RWPE1 (cell line): ENCODE measurements at regions not wholly inside any gene's neighbourhood (a gene's known extent, or its start where the extent isn't known, plus 50 kb on each side); places are given as distances from the start of the nearest gene placed in this dataset.

Experiments
- CTCF ChIA-PET: fragments of 350-600 bp; sonication (Branson Sonifier 250); formaldehyde crosslinking; extraction: SDS; loops from one replicate; lab custom pipeline; 2021; lab: Yijun Ruan, JAX
- POLR2A ChIA-PET: fragments of 400-600 bp; formaldehyde crosslinking; extraction: SDS; loops from one replicate; lab custom pipeline; 2020; ENCODE audit warnings: antibody characterized with exemption; ENCODE audit not compliant: low non-redundant PET; lab: Yijun Ruan, JAX
- DNase-seq: peaks from one replicate; pipeline ENCODE4 v3.0.0; 2012; ENCODE audit warnings: low spot score
- H3K27ac ChIP-seq: fragments of 450-650 bp; 2 replicates; pipeline ENCODE4 v1.5.1; 2017
- TF ChIP-seq, protein P1 (sequence below): fragments of 450-650 bp; conservative IDR thresholded peaks from 2 replicates; pipeline ENCODE4 v1.5.1; 2017; ENCODE audit warnings: low read depth, mild to moderate bottlenecking

GRCh38 chr6:12614456-12614855, 102.1 kb upstream of the PHACTR1 start:
- CTCF ChIA-PET = no interaction called here
- H3K27ac ChIP-seq = no peak overlapping the region

DNA sequence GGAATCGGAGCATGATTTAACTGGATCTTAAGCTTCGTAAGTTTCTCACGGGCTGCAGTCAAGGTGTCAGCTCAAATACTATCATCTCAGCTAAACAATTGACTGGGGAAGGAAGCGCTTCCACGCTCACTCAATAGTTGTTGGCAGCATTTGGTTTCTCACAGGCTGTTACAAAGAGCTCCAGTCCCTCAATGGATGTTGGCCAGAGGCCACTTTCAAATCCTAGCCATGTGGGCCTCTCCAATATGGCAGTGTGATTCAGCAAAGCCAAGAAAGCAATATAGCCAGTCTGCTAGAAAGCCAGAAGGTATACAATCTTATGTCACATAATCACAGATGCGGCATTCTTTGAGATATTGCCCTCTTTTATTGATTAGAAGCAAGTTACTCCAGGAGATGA, 98.3 kb upstream of the PHACTR1 start:
- no peak overlapping the region for H3K27ac ChIP-seq
- TF ChIP-seq, protein P1, sequence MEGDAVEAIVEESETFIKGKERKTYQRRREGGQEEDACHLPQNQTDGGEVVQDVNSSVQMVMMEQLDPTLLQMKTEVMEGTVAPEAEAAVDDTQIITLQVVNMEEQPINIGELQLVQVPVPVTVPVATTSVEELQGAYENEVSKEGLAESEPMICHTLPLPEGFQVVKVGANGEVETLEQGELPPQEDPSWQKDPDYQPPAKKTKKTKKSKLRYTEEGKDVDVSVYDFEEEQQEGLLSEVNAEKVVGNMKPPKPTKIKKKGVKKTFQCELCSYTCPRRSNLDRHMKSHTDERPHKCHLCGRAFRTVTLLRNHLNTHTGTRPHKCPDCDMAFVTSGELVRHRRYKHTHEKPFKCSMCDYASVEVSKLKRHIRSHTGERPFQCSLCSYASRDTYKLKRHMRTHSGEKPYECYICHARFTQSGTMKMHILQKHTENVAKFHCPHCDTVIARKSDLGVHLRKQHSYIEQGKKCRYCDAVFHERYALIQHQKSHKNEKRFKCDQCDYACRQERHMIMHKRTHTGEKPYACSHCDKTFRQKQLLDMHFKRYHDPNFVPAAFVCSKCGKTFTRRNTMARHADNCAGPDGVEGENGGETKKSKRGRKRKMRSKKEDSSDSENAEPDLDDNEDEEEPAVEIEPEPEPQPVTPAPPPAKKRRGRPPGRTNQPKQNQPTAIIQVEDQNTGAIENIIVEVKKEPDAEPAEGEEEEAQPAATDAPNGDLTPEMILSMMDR = no peak
- ChIA-PET POLR2A (no interaction called here), CTCF (interaction anchor here (0.6 kb wide), 1 partner anchor 962 kb away, joined by 7 read pairs; no protein-coding TSS in a partner anchor)
- no peak for DNase-seq

More at GRCh38 chr6:12614456-12614855, 102.1 kb upstream of the PHACTR1 start:
- no peak for DNase-seq
- POLR2A ChIA-PET = no interaction called here
- TF ChIP-seq, protein P1 = no peak

GRCh38 chr6:12621754-12622153, 94.8 kb upstream of the PHACTR1 start:
- POLR2A ChIA-PET = no interaction called here

GRCh38 chr6:12622566-12622965, 94.0 kb upstream of the PHACTR1 start:
- TF ChIP-seq, protein P1 = no peak
- H3K27ac ChIP-seq = no peak overlapping the region
- POLR2A ChIA-PET = no interaction called here
- CTCF ChIA-PET = no interaction called here
- DNase-seq = no peak

More at GRCh38 chr6:12621754-12622153, 94.8 kb upstream of the PHACTR1 start:
- TF ChIP-seq, protein P1 = no peak
- DNase-seq = no peak
- CTCF ChIA-PET = interaction anchor here (0.5 kb wide), 1 partner anchor 111 kb away, joined by 4 read pairs; no protein-coding TSS in a partner anchor
- no peak overlapping the region for H3K27ac ChIP-seq

GRCh38 chr6:12624142-12624837, 92.3 kb upstream of the PHACTR1 start:
- no peak for DNase-seq
- TF ChIP-seq, protein P1 = no peak
- no peak overlapping the region for H3K27ac ChIP-seq
- CTCF ChIA-PET = no interaction called here
- POLR2A ChIA-PET = no interaction called here

DNA sequence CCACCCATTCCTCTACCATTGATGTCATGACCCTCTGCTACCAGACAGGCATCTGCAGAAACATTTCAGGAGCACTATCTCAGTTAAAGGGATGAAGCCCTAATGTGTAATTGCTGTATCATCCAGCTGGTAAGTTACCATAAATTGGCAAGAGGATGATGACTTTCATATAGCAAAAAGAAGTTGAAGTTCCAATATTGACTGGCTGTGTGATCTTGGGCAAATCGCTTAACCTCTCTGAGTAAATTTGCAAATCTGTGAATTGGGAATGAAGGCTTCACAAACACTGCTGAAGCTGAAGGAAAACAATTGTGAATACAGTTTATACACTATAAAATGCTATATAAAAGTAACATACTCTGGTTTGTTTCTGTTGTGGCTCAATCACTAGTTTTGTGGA, 89.5 kb upstream of the PHACTR1 start:
- DNase-seq = no peak
- no peak overlapping the region for H3K27ac ChIP-seq
- ChIA-PET POLR2A (no interaction called here), CTCF (interaction anchor here (0.6 kb wide), 1 partner anchor 60 kb away, joined by 4 read pairs; no protein-coding TSS in a partner anchor)
- TF ChIP-seq, protein P1 = no peak
